DMS 273 treated with DMSO at 0.1 percent for 48 hours (cell line): ENCODE measurements at regions not wholly inside any gene's neighbourhood (a gene's known extent, or its start where the extent isn't known, plus 50 kb on each side); places are given as distances from the start of the nearest gene placed in this dataset.
A peak's percentile ranks its signal among the peaks of the same experiment; 100 is the strongest.
"Not testable (repeated sequence)": the region's sequence is repeated elsewhere in the genome, so short reads cannot be mapped to it uniquely, and the experiment has no call there.

Experiments used
- DNase-seq: peaks from one replicate; lab custom pipeline; 2025; lab: John Stamatoyannopoulos, UW

GRCh38 chr12:75642226-75642625, 130.8 kb upstream of the KRR1 start:
- no peak for DNase-seq

- DNase-seq, result no peak
Observed at GRCh38 chr12:75641031-75641780, 129.8 kb upstream of the KRR1 start.

GRCh38 chr12:75638792-75639191, 127.4 kb upstream of the KRR1 start:
- DNase-seq, result no peak

GRCh38 chr12:75636607-75637006, 125.2 kb upstream of the KRR1 start:
- no peak for DNase-seq

GRCh38 chr12:75635606-75636444, 124.4 kb upstream of the KRR1 start:
- no peak for DNase-seq

- no peak for DNase-seq
Observed at GRCh38 chr12:75634244-75635222, 123.1 kb upstream of the KRR1 start.

GRCh38 chr12:75633789-75634188, 122.4 kb upstream of the KRR1 start:
- no peak for DNase-seq

- DNase-seq, result no peak
Observed at GRCh38 chr12:75632442-75632841, 121.0 kb upstream of the KRR1 start.

- no peak for DNase-seq
Observed at GRCh38 chr12:75631831-75632230, 120.4 kb upstream of the KRR1 start.

- DNase-seq, result no peak
Observed at GRCh38 chr12:75630091-75630490, 118.7 kb upstream of the KRR1 start.

- DNase-seq, result no peak
Observed at GRCh38 chr12:75628916-75629315, 117.5 kb upstream of the KRR1 start.

GRCh38 chr12:75628511-75628910, 117.1 kb upstream of the KRR1 start:
- DNase-seq, result no peak

- no peak for DNase-seq
Observed at GRCh38 chr12:75623631-75624154, 112.3 kb upstream of the KRR1 start.

GRCh38 chr12:75622492-75622891, 111.1 kb upstream of the KRR1 start:
- DNase-seq, result no peak

- not testable (repeated sequence) for DNase-seq
Observed at GRCh38 chr12:75614396-75614795, 103.0 kb upstream of the KRR1 start.

- no peak for DNase-seq
Observed at GRCh38 chr12:75613981-75614380, 102.6 kb upstream of the KRR1 start.

GRCh38 chr12:75611041-75611440, 99.6 kb upstream of the KRR1 start:
- no peak for DNase-seq

GRCh38 chr12:75606956-75607355, 95.5 kb upstream of the KRR1 start:
- no peak for DNase-seq

GRCh38 chr12:75606151-75606550, 94.7 kb upstream of the KRR1 start:
- DNase-seq, result no peak

GRCh38 chr12:75603475-75603874, 92.1 kb upstream of the KRR1 start:
- DNase-seq, result no peak

GRCh38 chr12:75602106-75602505, 90.7 kb upstream of the KRR1 start:
- DNase-seq, result peak; percentile 10

- no peak for DNase-seq
Observed at GRCh38 chr12:75600146-75600545, 88.7 kb upstream of the KRR1 start.
